A549 (cell line): ENCODE measurements at regions not wholly inside any gene's neighbourhood (a gene's known extent, or its start where the extent isn't known, plus 50 kb on each side); places are given as distances from the start of the nearest gene placed in this dataset.

Experiments used
- CEBPB ChIP-seq, 2 experiments: fragments of >200 bp in 1 of 2; sonication (Bioruptor Twin) in 1 of 2; formaldehyde crosslinking in 1 of 2; IDR thresholded peaks; 2 replicates each; pipeline ENCODE4 v1.6.1; 2012 to 2016
- EHMT2 ChIP-seq: fragments of 200-600 bp; sonication (generic); IDR thresholded peaks from 2 replicates; pipeline ENCODE4 v1.6.1; 2016; ENCODE audit warnings: antibody characterized with exemption, low read depth, mild to moderate bottlenecking, moderate library complexity
- MYC ChIP-seq: IDR thresholded peaks from 2 replicates; pipeline ENCODE4 v1.6.1; 2012; ENCODE audit warnings: mild to moderate bottlenecking, inconsistent platforms, low read length, improper control_type of control experiment, borderline replicate concordance
- POLR2A ChIP-seq: IDR thresholded peaks from 2 replicates; pipeline ENCODE4 v1.6.1; 2012; ENCODE audit warnings: mild to moderate bottlenecking, low read length
- POLR2AphosphoS2 ChIP-seq: conservative IDR thresholded peaks from 2 replicates; pipeline ENCODE4 v1.6.1; 2012; ENCODE audit warnings: low read length, improper control_type of control experiment, inconsistent platforms
- SMC3 ChIP-seq: fragments of >200 bp; sonication (Bioruptor Twin); formaldehyde crosslinking; IDR thresholded peaks from 3 replicates; pipeline ENCODE4 v1.6.1; 2018; ENCODE audit warnings: inconsistent platforms
- SREBF2 ChIP-seq: fragments of 450-650 bp; IDR thresholded peaks from 2 replicates; pipeline ENCODE4 v1.6.1; 2014; ENCODE audit warnings: mild to moderate bottlenecking, moderate library complexity
- TF ChIP-seq, protein P1 (sequence below): fragments of >200 bp; sonication (Bioruptor Twin); formaldehyde crosslinking; IDR thresholded peaks from 3 replicates; pipeline ENCODE4 v1.5.1; 2016
- TF ChIP-seq, protein P2 (sequence below): fragments of 200-600 bp; sonication (generic); IDR thresholded peaks from 2 replicates; pipeline ENCODE4 v1.6.1; 2016; ENCODE audit warnings: antibody characterized with exemption, mild to moderate bottlenecking, moderate library complexity
- TF ChIP-seq, protein P3 (sequence below): fragments of 150-350 bp; IDR thresholded peaks from 2 replicates; pipeline ENCODE4 v1.6.1; 2014; ENCODE audit warnings: low read depth, mild to moderate bottlenecking, low read length

DNA sequence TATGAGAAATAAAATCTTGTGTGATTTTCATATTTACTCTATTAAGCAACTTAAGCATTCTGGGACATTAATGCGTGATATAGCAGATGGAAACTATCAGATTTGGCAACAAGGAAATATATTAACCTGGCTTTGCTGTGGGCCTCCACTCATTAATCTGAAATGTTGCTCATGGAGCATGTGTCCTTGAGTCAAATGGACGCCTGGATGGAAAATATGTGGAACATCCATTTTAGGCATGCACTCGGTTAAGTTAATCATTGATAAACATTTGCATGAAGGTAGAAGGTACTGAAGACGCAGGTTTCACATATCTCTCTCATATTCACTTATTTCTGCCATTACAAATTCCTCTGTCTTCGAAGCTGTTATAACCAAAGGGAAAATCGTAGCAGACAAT, 246.1 kb downstream of the NR2F2 start:
- TF ChIP-seq, protein P1, sequence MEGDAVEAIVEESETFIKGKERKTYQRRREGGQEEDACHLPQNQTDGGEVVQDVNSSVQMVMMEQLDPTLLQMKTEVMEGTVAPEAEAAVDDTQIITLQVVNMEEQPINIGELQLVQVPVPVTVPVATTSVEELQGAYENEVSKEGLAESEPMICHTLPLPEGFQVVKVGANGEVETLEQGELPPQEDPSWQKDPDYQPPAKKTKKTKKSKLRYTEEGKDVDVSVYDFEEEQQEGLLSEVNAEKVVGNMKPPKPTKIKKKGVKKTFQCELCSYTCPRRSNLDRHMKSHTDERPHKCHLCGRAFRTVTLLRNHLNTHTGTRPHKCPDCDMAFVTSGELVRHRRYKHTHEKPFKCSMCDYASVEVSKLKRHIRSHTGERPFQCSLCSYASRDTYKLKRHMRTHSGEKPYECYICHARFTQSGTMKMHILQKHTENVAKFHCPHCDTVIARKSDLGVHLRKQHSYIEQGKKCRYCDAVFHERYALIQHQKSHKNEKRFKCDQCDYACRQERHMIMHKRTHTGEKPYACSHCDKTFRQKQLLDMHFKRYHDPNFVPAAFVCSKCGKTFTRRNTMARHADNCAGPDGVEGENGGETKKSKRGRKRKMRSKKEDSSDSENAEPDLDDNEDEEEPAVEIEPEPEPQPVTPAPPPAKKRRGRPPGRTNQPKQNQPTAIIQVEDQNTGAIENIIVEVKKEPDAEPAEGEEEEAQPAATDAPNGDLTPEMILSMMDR, result no peak
- no peak for TF ChIP-seq POLR2A
- no peak for TF ChIP-seq SMC3
- TF ChIP-seq, protein P2, sequence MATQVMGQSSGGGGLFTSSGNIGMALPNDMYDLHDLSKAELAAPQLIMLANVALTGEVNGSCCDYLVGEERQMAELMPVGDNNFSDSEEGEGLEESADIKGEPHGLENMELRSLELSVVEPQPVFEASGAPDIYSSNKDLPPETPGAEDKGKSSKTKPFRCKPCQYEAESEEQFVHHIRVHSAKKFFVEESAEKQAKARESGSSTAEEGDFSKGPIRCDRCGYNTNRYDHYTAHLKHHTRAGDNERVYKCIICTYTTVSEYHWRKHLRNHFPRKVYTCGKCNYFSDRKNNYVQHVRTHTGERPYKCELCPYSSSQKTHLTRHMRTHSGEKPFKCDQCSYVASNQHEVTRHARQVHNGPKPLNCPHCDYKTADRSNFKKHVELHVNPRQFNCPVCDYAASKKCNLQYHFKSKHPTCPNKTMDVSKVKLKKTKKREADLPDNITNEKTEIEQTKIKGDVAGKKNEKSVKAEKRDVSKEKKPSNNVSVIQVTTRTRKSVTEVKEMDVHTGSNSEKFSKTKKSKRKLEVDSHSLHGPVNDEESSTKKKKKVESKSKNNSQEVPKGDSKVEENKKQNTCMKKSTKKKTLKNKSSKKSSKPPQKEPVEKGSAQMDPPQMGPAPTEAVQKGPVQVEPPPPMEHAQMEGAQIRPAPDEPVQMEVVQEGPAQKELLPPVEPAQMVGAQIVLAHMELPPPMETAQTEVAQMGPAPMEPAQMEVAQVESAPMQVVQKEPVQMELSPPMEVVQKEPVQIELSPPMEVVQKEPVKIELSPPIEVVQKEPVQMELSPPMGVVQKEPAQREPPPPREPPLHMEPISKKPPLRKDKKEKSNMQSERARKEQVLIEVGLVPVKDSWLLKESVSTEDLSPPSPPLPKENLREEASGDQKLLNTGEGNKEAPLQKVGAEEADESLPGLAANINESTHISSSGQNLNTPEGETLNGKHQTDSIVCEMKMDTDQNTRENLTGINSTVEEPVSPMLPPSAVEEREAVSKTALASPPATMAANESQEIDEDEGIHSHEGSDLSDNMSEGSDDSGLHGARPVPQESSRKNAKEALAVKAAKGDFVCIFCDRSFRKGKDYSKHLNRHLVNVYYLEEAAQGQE, result no peak
- TF ChIP-seq SREBF2, result no peak
- TF ChIP-seq, protein P3, sequence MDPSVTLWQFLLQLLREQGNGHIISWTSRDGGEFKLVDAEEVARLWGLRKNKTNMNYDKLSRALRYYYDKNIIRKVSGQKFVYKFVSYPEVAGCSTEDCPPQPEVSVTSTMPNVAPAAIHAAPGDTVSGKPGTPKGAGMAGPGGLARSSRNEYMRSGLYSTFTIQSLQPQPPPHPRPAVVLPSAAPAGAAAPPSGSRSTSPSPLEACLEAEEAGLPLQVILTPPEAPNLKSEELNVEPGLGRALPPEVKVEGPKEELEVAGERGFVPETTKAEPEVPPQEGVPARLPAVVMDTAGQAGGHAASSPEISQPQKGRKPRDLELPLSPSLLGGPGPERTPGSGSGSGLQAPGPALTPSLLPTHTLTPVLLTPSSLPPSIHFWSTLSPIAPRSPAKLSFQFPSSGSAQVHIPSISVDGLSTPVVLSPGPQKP, result no peak
- no peak for TF ChIP-seq CEBPB (IDR thresholded peaks at IDR 0.05)
- no peak for TF ChIP-seq POLR2AphosphoS2
- TF ChIP-seq EHMT2, result no peak
- TF ChIP-seq MYC, result no peak
